Lower lobe of right lung (tissue), 2 donors: ENCODE measurements at regions not wholly inside any gene's neighbourhood (a gene's known extent, or its start where the extent isn't known, plus 50 kb on each side); places are given as distances from the start of the nearest gene placed in this dataset.
"Not testable (repeated sequence)": the region's sequence is repeated elsewhere in the genome, so short reads cannot be mapped to it uniquely, and the experiment has no call there.

ENCODE experiments used
- ATAC-seq, 2 donors: fragments of 200-7000 bp; cut with Tn5 transposase; one replicate each; pipeline ENCODE4 v1.9.1; 2020 to 2022; ENCODE audit warnings: mild to moderate bottlenecking in 2 of 2, moderate library complexity in 2 of 2
- DNase-seq: peaks from one replicate; pipeline ENCODE4 v3.0.0-alpha.2; 2020
- H3K27ac ChIP-seq: fragments of 200-600 bp; one replicate; pipeline ENCODE4 v1.8.0; 2022
- H3K27me3 ChIP-seq: fragments of 200-600 bp; one replicate; pipeline ENCODE4 v1.8.0; 2022; ENCODE audit warnings: low read depth
- H3K36me3 ChIP-seq: fragments of 200-600 bp; one replicate; pipeline ENCODE4 v1.8.0; 2022; ENCODE audit warnings: mild to moderate bottlenecking
- H3K4me1 ChIP-seq: fragments of 200-600 bp; one replicate; pipeline ENCODE4 v1.8.0; 2022
- H3K4me3 ChIP-seq: fragments of 200-600 bp; one replicate; pipeline ENCODE4 v1.8.0; 2022; ENCODE audit warnings: mild to moderate bottlenecking
- H3K9me3 ChIP-seq: fragments of 200-600 bp; one replicate; pipeline ENCODE4 v1.8.0; 2022
- intact Hi-C: fragments of 100-400 bp; cut with DNase I; formaldehyde crosslinking; loops from one replicate; pipeline ENCODE4 v1.11.0; 2022
- TF ChIP-seq, protein P1 (sequence below): fragments of 200-600 bp; IDR thresholded peaks from one replicate; pipeline ENCODE4 v1.8.0; 2022; ENCODE audit warnings: antibody characterized with exemption, mild to moderate bottlenecking
- donor health status: DM: no; HTN: yes; CAD: no; lungs with severe emphysema.

DNA sequence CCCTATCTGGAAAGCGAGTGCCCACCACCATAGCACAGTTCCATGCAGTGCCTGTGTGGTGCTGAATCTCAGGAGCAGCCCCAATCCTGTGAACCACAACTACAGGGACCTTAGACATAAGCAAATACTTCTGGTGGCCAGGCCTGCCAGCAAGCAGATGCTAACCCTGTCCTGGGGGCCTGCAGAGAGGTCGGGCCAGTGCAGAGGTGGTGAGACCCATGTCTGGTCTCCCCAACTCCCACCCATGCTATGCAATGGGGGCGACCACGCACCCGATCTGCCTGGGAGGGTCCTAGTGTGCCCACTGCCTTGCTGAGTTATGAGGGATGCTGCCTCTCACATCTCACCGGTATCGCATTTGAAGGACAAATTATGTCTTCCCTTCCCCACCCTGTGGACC lies 151.6 kb upstream of the ZNF337 start:
- Histone ChIP-seq H3K27me3 (no peaks in the 10 kb centered on the region), H3K27ac (no peak overlapping the region), H3K9me3 (no peaks in the 10 kb centered on the region), H3K4me3 (no peak overlapping the region), H3K4me1 (no peaks in the 10 kb centered on the region), H3K36me3 (no peaks in the 10 kb centered on the region)
- DNase-seq (no peak), ATAC-seq (no peak)
- intact Hi-C loops: no loop called here
- TF ChIP-seq, protein P1, sequence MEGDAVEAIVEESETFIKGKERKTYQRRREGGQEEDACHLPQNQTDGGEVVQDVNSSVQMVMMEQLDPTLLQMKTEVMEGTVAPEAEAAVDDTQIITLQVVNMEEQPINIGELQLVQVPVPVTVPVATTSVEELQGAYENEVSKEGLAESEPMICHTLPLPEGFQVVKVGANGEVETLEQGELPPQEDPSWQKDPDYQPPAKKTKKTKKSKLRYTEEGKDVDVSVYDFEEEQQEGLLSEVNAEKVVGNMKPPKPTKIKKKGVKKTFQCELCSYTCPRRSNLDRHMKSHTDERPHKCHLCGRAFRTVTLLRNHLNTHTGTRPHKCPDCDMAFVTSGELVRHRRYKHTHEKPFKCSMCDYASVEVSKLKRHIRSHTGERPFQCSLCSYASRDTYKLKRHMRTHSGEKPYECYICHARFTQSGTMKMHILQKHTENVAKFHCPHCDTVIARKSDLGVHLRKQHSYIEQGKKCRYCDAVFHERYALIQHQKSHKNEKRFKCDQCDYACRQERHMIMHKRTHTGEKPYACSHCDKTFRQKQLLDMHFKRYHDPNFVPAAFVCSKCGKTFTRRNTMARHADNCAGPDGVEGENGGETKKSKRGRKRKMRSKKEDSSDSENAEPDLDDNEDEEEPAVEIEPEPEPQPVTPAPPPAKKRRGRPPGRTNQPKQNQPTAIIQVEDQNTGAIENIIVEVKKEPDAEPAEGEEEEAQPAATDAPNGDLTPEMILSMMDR: no peak

DNA sequence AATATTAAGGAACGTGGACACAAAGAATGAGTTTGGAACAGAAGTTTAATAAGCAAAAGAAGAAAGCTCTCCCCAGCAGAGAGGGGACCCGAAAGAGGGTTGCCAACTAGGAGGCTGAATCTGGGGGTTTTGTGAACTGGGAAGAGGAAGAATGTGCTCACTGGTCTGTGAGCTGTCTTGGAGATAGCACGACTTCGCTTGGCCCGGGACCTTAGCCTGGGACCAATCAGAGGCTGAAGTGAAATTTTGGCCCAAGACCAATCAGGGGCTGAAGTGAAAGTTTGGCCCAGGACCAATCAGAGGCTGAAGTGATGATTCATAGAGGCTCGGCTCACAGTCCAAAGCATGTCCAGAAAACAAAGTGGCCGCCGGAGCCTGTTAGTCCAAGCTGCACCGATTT lies 148.0 kb upstream of the ZNF337 start:
- H3K36me3 ChIP-seq, H3K4me1 ChIP-seq, H3K27me3 ChIP-seq, H3K9me3 ChIP-seq, ATAC-seq, intact Hi-C loops, DNase-seq, H3K27ac ChIP-seq, H3K4me3 ChIP-seq: not testable (repeated sequence)

DNA sequence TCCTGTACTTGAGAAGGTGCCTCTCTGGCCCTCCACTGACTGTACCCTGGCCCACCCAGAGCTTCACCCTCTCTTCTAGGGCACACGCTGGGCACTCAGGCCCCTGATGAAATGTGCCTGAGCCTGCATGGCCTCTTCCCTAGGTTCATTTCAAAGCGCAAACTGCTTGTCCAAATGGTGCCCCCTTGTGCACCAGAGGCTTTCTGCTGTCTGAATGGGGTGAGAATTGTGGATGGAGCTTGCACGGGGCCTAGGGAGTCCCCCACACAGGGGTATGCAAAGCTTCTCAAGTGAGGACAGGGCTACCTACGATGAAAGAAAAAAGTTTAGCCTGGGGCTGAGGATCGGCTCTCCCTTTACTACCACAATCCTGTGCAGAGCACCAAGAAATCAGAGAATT lies 116.9 kb upstream of the ZNF337 start:
- H3K36me3 ChIP-seq, DNase-seq, intact Hi-C loops, H3K4me3 ChIP-seq, ATAC-seq, H3K27me3 ChIP-seq, H3K4me1 ChIP-seq, H3K27ac ChIP-seq, H3K9me3 ChIP-seq: not testable (repeated sequence)

DNA sequence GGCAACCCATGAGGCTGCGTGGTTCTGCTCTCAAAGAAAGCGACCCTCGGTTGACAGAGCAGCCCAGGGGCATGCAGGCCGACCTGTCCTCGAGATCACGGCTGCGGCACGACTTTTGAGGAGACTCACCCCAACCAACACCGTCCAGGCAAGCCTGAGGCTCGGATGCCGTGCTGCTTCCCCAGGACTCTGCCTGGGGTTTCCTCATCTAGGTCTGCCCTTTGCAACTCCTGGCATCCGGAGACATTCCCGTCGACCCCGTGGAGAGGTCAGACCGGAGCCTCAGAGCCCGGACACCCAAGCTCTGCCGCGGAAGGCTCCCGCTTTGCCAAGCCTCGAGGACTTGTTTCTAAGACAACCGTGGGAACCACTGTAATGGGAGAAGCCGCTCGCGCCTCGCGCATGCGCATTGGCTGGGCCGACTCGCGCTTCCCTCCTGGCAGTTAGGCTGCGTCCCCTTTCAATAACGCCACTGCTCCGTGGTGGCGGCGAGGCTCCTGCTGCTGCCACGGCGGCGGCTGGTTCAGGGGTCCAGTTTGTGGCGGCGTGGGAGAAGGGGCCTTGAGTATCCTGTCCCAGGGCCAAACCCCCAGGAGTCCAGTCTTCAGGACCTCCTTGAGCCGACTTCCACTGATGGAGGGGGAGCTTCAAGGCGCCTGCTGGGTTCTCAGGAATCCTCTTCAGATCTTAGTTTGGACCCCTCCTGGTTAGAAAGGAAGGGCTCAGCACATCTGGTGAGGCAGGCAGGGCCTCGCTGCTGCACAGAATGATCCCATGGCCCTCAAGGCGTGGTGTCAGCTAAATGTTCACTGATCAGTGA lies 101.7 kb upstream of the ZNF337 start:
- H3K36me3 ChIP-seq, H3K27ac ChIP-seq, H3K9me3 ChIP-seq, H3K27me3 ChIP-seq, H3K4me1 ChIP-seq, DNase-seq, intact Hi-C loops, H3K4me3 ChIP-seq: not testable (repeated sequence)
- ATAC-seq: peak; percentile 30 to 55

DNA sequence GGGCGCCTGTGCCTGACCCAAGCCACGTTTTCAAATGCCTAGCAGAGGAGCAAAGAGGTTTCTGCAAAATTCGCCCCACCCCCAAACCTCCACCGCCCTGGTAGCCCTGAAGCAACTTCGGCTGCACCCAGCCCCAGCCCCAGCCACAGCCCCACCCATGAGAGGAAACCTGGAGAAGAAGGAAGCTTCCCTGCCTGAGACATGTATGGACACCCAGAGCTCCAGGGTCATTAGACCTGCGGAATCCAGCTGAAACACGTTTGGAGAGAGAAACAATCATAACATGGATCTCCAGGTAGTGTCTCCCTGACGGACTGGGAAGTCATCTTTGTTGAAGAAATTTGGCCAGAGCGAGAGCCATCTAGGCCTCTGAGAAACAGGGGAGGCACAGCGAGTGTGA lies 100.4 kb upstream of the ZNF337 start:
- H3K36me3 ChIP-seq, H3K4me1 ChIP-seq, intact Hi-C loops, DNase-seq, H3K27ac ChIP-seq, H3K4me3 ChIP-seq, H3K9me3 ChIP-seq, H3K27me3 ChIP-seq, ATAC-seq: not testable (repeated sequence)

DNA sequence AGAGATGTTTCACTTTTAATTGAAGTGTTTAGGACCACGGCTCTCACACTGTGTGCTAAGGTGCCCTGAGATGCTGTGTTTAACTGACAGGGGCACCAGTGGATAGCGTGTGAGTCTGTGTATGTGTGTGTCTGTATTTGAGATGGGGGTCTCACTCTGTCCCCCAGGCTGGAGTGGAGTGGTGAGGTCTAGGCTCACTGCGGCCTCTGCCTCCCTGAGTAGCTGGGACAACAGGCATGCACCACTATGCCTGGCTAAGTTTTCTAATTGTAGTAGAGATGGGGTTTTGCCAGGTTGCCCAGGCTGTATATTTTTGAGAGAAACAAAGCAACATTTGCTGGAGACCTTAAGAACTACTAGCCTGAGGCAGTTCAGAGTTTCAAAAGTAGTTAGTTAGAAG lies 80.6 kb upstream of the ZNF337 start:
- H3K36me3 ChIP-seq, DNase-seq, H3K27me3 ChIP-seq, H3K4me3 ChIP-seq, H3K4me1 ChIP-seq, ATAC-seq, intact Hi-C loops, H3K9me3 ChIP-seq, H3K27ac ChIP-seq: not testable (repeated sequence)

DNA sequence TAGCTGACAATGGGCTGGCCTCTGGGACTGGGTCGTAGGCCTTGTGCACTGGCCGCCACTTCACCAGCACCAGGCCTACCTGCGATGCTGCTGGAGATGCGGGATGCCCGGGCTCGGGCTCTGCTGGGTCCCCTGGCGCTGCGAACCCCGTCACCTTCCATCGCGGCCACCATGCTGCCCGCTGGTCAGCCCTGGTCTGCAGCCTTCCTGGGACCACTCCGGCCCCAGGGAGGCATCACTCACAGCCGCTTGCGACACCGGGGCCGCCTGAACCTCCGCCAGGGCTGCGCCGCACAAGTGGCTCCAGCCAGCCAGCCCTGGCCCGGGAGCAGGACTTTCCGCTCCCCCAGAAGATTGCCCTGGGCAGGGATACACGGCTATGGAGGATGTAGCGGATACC lies 78.1 kb upstream of the ZNF337 start:
- H3K27ac ChIP-seq, H3K9me3 ChIP-seq, intact Hi-C loops, ATAC-seq, H3K27me3 ChIP-seq, DNase-seq, H3K4me3 ChIP-seq, H3K4me1 ChIP-seq, H3K36me3 ChIP-seq: not testable (repeated sequence)

DNA sequence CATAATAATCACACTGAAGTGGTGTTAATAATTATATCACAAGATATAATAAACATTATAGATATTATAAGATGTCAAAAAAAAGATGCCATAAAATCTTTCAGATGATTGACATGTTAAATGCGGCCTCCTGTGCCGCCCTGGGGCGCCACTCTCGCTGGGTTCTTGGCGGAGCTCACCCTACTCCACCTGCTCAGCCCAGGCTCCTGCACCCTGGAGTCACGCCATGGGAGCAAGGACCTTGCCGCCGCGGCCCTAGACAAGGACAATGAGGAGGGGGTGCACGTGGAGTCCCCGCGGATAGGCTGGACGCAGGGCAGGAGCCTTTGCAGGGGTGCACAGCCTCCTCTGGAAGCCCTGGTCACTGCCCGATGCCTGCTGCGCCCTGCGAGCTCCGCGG lies 77.5 kb upstream of the ZNF337 start:
- ATAC-seq, H3K4me1 ChIP-seq, H3K36me3 ChIP-seq, H3K27ac ChIP-seq, intact Hi-C loops, H3K27me3 ChIP-seq, DNase-seq, H3K4me3 ChIP-seq, H3K9me3 ChIP-seq: not testable (repeated sequence)

DNA sequence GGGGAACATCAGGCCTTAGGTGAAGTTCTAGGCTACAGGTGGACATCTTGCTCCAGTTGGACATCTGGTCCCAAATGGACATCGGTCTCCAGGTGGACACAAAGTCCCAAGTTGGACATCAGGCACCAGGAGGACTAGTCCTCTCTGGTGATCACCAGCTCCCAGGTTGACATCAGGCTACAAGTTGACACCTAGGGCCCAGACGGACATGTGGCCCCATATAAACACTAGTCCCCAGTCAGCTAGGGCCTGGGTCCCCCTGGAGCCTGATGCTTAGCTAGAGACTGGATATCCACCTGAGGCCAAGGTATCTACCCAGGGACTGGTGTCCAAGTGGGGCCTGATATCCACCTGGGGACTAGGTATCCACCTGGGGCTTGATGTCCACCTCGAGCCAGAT lies 75.8 kb upstream of the ZNF337 start:
- DNase-seq, H3K27me3 ChIP-seq, H3K4me3 ChIP-seq, intact Hi-C loops, ATAC-seq, H3K27ac ChIP-seq, H3K4me1 ChIP-seq, H3K9me3 ChIP-seq, H3K36me3 ChIP-seq: not testable (repeated sequence)

DNA sequence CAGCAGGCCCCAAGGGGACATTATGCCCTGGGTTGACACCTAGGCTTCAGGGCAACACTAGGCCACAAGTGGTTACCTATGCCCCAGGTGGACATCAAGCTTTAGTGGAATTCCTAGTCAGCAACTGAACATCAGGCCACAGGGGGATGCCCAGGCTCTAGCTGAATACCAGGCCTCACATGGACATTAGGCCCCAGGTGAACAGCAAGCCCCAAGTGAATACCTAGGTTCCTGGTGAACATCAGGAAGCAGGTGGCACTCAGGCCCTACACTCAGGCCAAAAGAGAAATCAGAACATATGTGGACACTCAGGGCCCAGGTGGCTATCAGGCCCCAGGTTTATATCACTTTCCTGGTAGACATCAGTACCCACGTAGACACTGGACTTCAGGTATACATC lies 75.2 kb upstream of the ZNF337 start:
- intact Hi-C loops, ATAC-seq, H3K36me3 ChIP-seq, H3K4me1 ChIP-seq, DNase-seq, H3K27me3 ChIP-seq, H3K27ac ChIP-seq, H3K9me3 ChIP-seq, H3K4me3 ChIP-seq: not testable (repeated sequence)
